H1 (cell line): ENCODE measurements at regions not wholly inside any gene's neighbourhood (a gene's known extent, or its start where the extent isn't known, plus 50 kb on each side); places are given as distances from the start of the nearest gene placed in this dataset.
"Not testable (repeated sequence)": the region's sequence is repeated elsewhere in the genome, so short reads cannot be mapped to it uniquely, and the experiment has no call there.

ENCODE experiments used
- CTCF ChIA-PET: fragments of 300-600 bp; sonication (Branson Sonifier 250); formaldehyde crosslinking; loops from one replicate; lab custom pipeline; 2021; ENCODE audit not compliant: partially characterized antibody; lab: Charles Lee
- POLR2A ChIA-PET: fragments of 300-600 bp; sonication (Branson Sonifier 250); formaldehyde crosslinking; loops from one replicate; lab custom pipeline; 2021; ENCODE audit warnings: inconsistent platforms; ENCODE audit not compliant: partially characterized antibody; lab: Charles Lee
- DNase-seq, 2 experiments: peaks; one replicate each; pipeline versions ENCODE4 v3.0.0 to v3.0.0-alpha.2; 2010 to 2022; ENCODE audit warnings: low spot score in 2 of 2, low read depth in 1 of 2, mixed read lengths in 1 of 2
- FAIRE-seq: peaks from 2 replicates; lab custom pipeline; 2011; peaks lifted over from hg19 to GRCh38; lab: Jason Lieb, UNC
- H2AFZ ChIP-seq: 2 replicates; pipeline ENCODE4 v1.8.1; 2012; ENCODE audit warnings: low read length, inconsistent platforms
- H2AK5ac ChIP-seq: 2 replicates; pipeline ENCODE4 v1.6.1; 2013; ENCODE audit warnings: low read depth, low read length
- H2BK120ac ChIP-seq: replicated peaks from 2 replicates; pipeline ENCODE3; 2013; ENCODE audit warnings: low read depth, low read length, inconsistent platforms
- H2BK12ac ChIP-seq: 2 replicates; pipeline ENCODE4 v1.6.1; 2013; ENCODE audit warnings: low read depth, low read length
- H2BK15ac ChIP-seq: 2 replicates; pipeline ENCODE4 v1.6.1; 2013; ENCODE audit warnings: low read length
- H2BK20ac ChIP-seq: 2 replicates; pipeline ENCODE4 v1.6.1; 2013; ENCODE audit warnings: low read length
- H2BK5ac ChIP-seq: 2 replicates; pipeline ENCODE4 v1.6.1; 2013; ENCODE audit warnings: low read depth, low read length
- H3K14ac ChIP-seq: 2 replicates; pipeline ENCODE4 v1.6.1; 2013; ENCODE audit warnings: inconsistent platforms; ENCODE audit not compliant: insufficient read length
- H3K18ac ChIP-seq: 2 replicates; pipeline ENCODE4 v1.6.1; 2013; ENCODE audit warnings: low read length; ENCODE audit errors: extremely low read depth
- H3K23ac ChIP-seq: 2 replicates; pipeline ENCODE4 v1.6.1; 2013; ENCODE audit warnings: inconsistent platforms; ENCODE audit not compliant: insufficient read length
- H3K23me2 ChIP-seq: 2 replicates; pipeline ENCODE4 v1.6.1; 2013; ENCODE audit warnings: low read depth, low read length
- H3K27ac ChIP-seq: 2 replicates; pipeline ENCODE4 v1.6.1; 2011; ENCODE audit warnings: low read depth, low read length, inconsistent platforms
- H3K27me3 ChIP-seq, 4 experiments: replicated peaks in 1 of 4; 1 replicate in 1 of 4; 2 replicates in 3 of 4; pipeline versions ENCODE4 v1.6.1 to v1.8.1; 2011 to 2013; ENCODE audit warnings: low read length in 3 of 4, mild to moderate bottlenecking in 3 of 4, inconsistent platforms in 2 of 4, mixed read lengths in 2 of 4, moderate library complexity in 1 of 4; ENCODE audit not compliant: control insufficient read depth in 3 of 4, insufficient read depth in 3 of 4; ENCODE audit errors: extremely low read depth in 1 of 4
- H3K36me3 ChIP-seq, 4 experiments: 2 replicates each; pipeline versions ENCODE4 v1.6.1 to v1.8.1; 2011 to 2013; ENCODE audit warnings: mild to moderate bottlenecking in 4 of 4, low read length in 3 of 4, moderate library complexity in 2 of 4, control low read depth in 1 of 4, inconsistent platforms in 1 of 4; ENCODE audit not compliant: insufficient read depth in 4 of 4, control insufficient read depth in 2 of 4
- H3K4ac ChIP-seq: replicated peaks from 2 replicates; pipeline ENCODE3; 2013; ENCODE audit warnings: low read length, low read depth, mixed read lengths, inconsistent platforms; ENCODE audit not compliant: insufficient read length
- H3K4me1 ChIP-seq, 4 experiments: replicated peaks in 1 of 4; 1 replicate in 1 of 4; 2 replicates in 3 of 4; pipeline versions ENCODE4 v1.6.1 to v1.8.1; 2011 to 2013; ENCODE audit warnings: low read length in 3 of 4, inconsistent platforms in 2 of 4, mixed read lengths in 1 of 4; ENCODE audit not compliant: insufficient read depth in 4 of 4, control insufficient read depth in 3 of 4
- H3K4me2 ChIP-seq, 2 experiments: 2 replicates each; pipeline versions ENCODE4 v1.6.1 to v1.8.1; 2011 to 2013; ENCODE audit warnings: low read depth in 2 of 2, low read length in 2 of 2, control low read depth in 1 of 2, inconsistent platforms in 1 of 2, mild to moderate bottlenecking in 1 of 2; ENCODE audit not compliant: insufficient read depth in 1 of 2
- H3K4me3 ChIP-seq, 4 experiments: fragments of 200-600, 300-600 bp in 1 of 4; sonication (generic), shearing (Covaris generic), sonication (Bioruptor Twin) in 1 of 4; 2 replicates each; pipeline versions ENCODE4 v1.5.1 to v1.8.1; 2011 to 2016; ENCODE audit warnings: low read length in 4 of 4, low read depth in 3 of 4, control low read depth in 2 of 4, inconsistent platforms in 2 of 4, mild to moderate bottlenecking in 2 of 4, mixed read lengths in 1 of 4, moderate library complexity in 1 of 4; ENCODE audit not compliant: insufficient read depth in 2 of 4; ENCODE audit errors: extremely low read depth in 1 of 4
- H3K56ac ChIP-seq: replicated peaks from 2 replicates; pipeline ENCODE3; 2013; ENCODE audit warnings: low read depth, mild to moderate bottlenecking, mixed read lengths, low read length, inconsistent platforms; ENCODE audit not compliant: insufficient read length
- H3K79me1 ChIP-seq: 2 replicates; pipeline ENCODE4 v1.6.1; 2013; ENCODE audit warnings: low read depth, low read length, control low read depth
- H3K79me2 ChIP-seq, 2 experiments: 2 replicates each; pipeline versions ENCODE4 v1.6.1 to v1.8.1; 2012 to 2013; ENCODE audit warnings: low read length in 2 of 2, mild to moderate bottlenecking in 2 of 2, inconsistent platforms in 1 of 2; ENCODE audit not compliant: insufficient read depth in 2 of 2, control insufficient read depth in 1 of 2
- H3K9ac ChIP-seq, 4 experiments: replicated peaks in 1 of 4; 1 replicate in 1 of 4; 2 replicates in 3 of 4; pipeline versions ENCODE4 v1.6.1 to v1.8.1; 2011 to 2013; ENCODE audit warnings: low read depth in 3 of 4, low read length in 3 of 4, control low read depth in 2 of 4, mild to moderate bottlenecking in 2 of 4, moderate library complexity in 2 of 4, inconsistent platforms in 1 of 4; ENCODE audit errors: extremely low read depth in 1 of 4
- H3K9me3 ChIP-seq, 2 experiments: 2 replicates each; pipeline versions ENCODE4 v1.6.1 to v1.8.1; 2012 to 2013; ENCODE audit warnings: mild to moderate bottlenecking in 2 of 2, moderate library complexity in 2 of 2, control low read depth in 1 of 2, inconsistent platforms in 1 of 2, low read depth in 1 of 2, low read length in 1 of 2, mixed read lengths in 1 of 2; ENCODE audit not compliant: insufficient read depth in 2 of 2
- H4K20me1 ChIP-seq, 2 experiments: replicated peaks in 1 of 2; 2 replicates each; pipeline versions ENCODE3 to v1.8.1; 2011 to 2013; ENCODE audit warnings: inconsistent platforms in 2 of 2, low read length in 2 of 2, mild to moderate bottlenecking in 1 of 2; ENCODE audit not compliant: insufficient read depth in 2 of 2, control insufficient read depth in 1 of 2
- H4K5ac ChIP-seq: 2 replicates; pipeline ENCODE4 v1.6.1; 2013; ENCODE audit warnings: low read length, low read depth, mixed read lengths, inconsistent platforms; ENCODE audit not compliant: insufficient read length
- H4K8ac ChIP-seq: 2 replicates; pipeline ENCODE4 v1.8.0; 2013; ENCODE audit warnings: mild to moderate bottlenecking, moderate library complexity, low read length, inconsistent platforms; ENCODE audit not compliant: insufficient read depth; ENCODE audit errors: extremely low read depth
- H4K91ac ChIP-seq: replicated peaks from 2 replicates; pipeline ENCODE3; 2013; ENCODE audit warnings: low read length, mixed read lengths, inconsistent platforms; ENCODE audit not compliant: insufficient read length
- EP300 ChIP-seq, 2 experiments: IDR thresholded peaks; 1 replicate in 1 of 2; 2 replicates in 1 of 2; pipeline ENCODE4 v1.6.1; 2011 to 2012; ENCODE audit warnings: low read depth in 2 of 2, low read length in 2 of 2, mild to moderate bottlenecking in 2 of 2, borderline replicate concordance in 1 of 2, inconsistent platforms in 1 of 2, moderate library complexity in 1 of 2
- WGBS, 2 experiments: shearing (Covaris generic) in 1 of 2; methylation state at CpG; one replicate each; pipeline versions ENCODE4 v1.1.6 to v1.1.7; 2013 to 2015; ENCODE audit warnings: low lambda C conversion rate in 2 of 2, mixed read lengths in 2 of 2, inconsistent platforms in 1 of 2, low coverage in 1 of 2, missing lambda C conversion rate in 1 of 2; ENCODE audit not compliant: insufficient replicate concordance in 2 of 2, insufficient coverage in 1 of 2, insufficient read length in 1 of 2; ENCODE audit errors: extremely low coverage in 1 of 2, missing lambda C conversion rate in 1 of 2; 5-methylcytosine and 5-hydroxymethylcytosine counted together

DNA sequence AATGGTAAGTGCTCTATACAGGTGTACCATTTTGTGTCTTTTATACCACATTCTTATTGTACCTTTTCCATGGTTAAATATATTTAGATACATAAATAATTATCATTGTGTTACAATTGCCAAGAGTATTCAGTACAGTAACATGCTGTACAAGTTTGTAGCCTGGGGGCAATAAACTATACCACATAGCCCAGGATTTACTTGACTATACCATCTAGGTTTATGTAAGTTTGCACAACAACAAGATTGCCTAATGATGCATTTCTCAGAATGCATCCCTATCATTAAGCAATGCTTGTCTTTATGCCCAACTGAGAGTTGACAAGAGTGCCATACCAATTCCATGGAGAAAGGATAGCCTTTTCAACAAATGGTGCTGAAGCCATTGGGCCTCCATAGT lies 136.7 kb upstream of the PJA2 start:
- Histone ChIP-seq H3K14ac (no peak overlapping the region), H2AK5ac (no peak overlapping the region), H2BK12ac (no peak overlapping the region), H3K4ac (no peak overlapping the region), H2BK15ac (no peak overlapping the region), H3K56ac (no peak overlapping the region), H4K20me1 (no peaks in the 10 kb centered on the region)
- no peak for TF ChIP-seq EP300 (IDR thresholded peaks at IDR 0.05; ENCODE audit: borderline replicate concordance in 1 of 2, low read depth in 2 of 2, low read length in 2 of 2)
- TF ChIP-seq, all 59 proteins: peak for 0
- Histone ChIP-seq H3K36me3 (no peaks in the 10 kb centered on the region), H3K4me1 (no peaks in the 10 kb centered on the region), H3K23ac (no peak overlapping the region), H2BK5ac (no peak overlapping the region), H3K79me1 (no peaks in the 10 kb centered on the region), H4K8ac (no peak overlapping the region), H2BK20ac (no peak overlapping the region), H2AFZ (no peak overlapping the region), H3K9me3 (peaks cover 2 to 4% of the 10 kb centered on the region in 2 experiments; a peak in 2 of 4 replicates), H2BK120ac (no peak overlapping the region), H3K27ac (no peak overlapping the region), H3K4me2 (no peak overlapping the region), H3K79me2 (no peaks in the 10 kb centered on the region), H4K91ac (no peak overlapping the region), H3K23me2 (no peaks in the 10 kb centered on the region), H3K4me3 (no peak overlapping the region), H3K9ac (no peak overlapping the region), H4K5ac (no peak overlapping the region), H3K18ac (no peak overlapping the region), H3K27me3 (no peaks in the 10 kb centered on the region)
- CTCF ChIA-PET = interaction anchor here (0.6 kb wide), 1 partner anchor 518 kb away, joined by 4 read pairs; no protein-coding TSS in a partner anchor
- DNase-seq (no peak), FAIRE-seq (no peak)
- POLR2A ChIA-PET = no interaction called here

DNA sequence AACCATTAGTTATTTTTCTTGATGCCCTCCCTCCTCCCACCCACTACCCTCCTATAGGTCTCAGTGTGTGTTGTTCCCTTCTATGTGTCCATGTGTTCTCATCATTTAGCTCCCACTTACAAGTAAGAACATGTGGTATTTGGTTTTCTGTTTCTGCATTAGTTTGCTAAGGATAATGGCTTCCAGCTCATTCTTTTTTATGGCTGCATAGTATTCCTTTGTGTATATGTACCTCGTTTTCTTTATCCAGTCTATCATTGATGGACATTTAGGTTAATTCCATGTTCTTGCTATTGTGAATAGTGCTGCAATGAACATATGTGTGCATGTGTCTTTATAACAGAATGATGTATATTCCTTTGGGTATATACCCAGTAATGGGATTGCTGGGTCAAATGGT lies 135.1 kb upstream of the PJA2 start:
- H2AFZ ChIP-seq, H3K79me2 ChIP-seq, CTCF ChIA-PET, DNase-seq, H2AK5ac ChIP-seq, H4K5ac ChIP-seq, H3K36me3 ChIP-seq, H3K23ac ChIP-seq, H2BK120ac ChIP-seq, H2BK5ac ChIP-seq, H3K9ac ChIP-seq, H3K14ac ChIP-seq, FAIRE-seq, H3K27me3 ChIP-seq, H3K23me2 ChIP-seq, H4K20me1 ChIP-seq, POLR2A ChIA-PET, H3K18ac ChIP-seq, H4K8ac ChIP-seq, H2BK15ac ChIP-seq, H3K4me2 ChIP-seq, H2BK20ac ChIP-seq, H3K9me3 ChIP-seq, H3K56ac ChIP-seq, H4K91ac ChIP-seq, H3K4ac ChIP-seq, H3K4me1 ChIP-seq, H3K79me1 ChIP-seq, H2BK12ac ChIP-seq, H3K27ac ChIP-seq, H3K4me3 ChIP-seq: not testable (repeated sequence)
- 73% methylated on average over 1 of the region's 1 CpG; no CpG with 5 or more reads in 1 of the 2 experiments for WGBS, 2 experiments
